Endothelial cell of umbilical vein (primary cell): ENCODE measurements at regions not wholly inside any gene's neighbourhood (a gene's known extent, or its start where the extent isn't known, plus 50 kb on each side); places are given as distances from the start of the nearest gene placed in this dataset.

Source experiments
- BruUV-seq: library from RNA; stranded (reverse); fragments of 400-500 nt; replicated peaks from 2 replicates; lab custom pipeline; 2021; lab: Mats Ljungman, UMichigan
- CTCF ChIA-PET: fragments of 300-600, 350-600 bp; sonication (Branson Sonifier 250); formaldehyde crosslinking; loops from one replicate; lab custom pipeline; 2021; ENCODE audit warnings: antibody characterized with exemption, inconsistent platforms; lab: Charles Lee
- POLR2A ChIA-PET: fragments of 300-600, 350-600 bp; sonication (Branson Sonifier 250); formaldehyde crosslinking; loops from one replicate; lab custom pipeline; 2021; ENCODE audit warnings: antibody characterized with exemption, inconsistent platforms; lab: Charles Lee
- DNase-seq: peaks from one replicate; pipeline ENCODE4 v3.0.0-alpha.2; 2011; ENCODE audit warnings: low read depth, low spot score
- FAIRE-seq: peaks from 2 replicates; lab custom pipeline; 2011; peaks lifted over from hg19 to GRCh38; lab: Jason Lieb, UNC
- H2AFZ ChIP-seq: 2 replicates; pipeline ENCODE4 v1.6.0; 2012; ENCODE audit warnings: low read depth, low read length, control low read depth, inconsistent platforms
- H3K27ac ChIP-seq: 2 replicates; pipeline ENCODE4 v1.5.1; 2011; ENCODE audit warnings: low read depth, mild to moderate bottlenecking, control low read depth, low read length, moderate library complexity; ENCODE audit not compliant: insufficient read depth
- H3K27me3 ChIP-seq, 2 experiments: 2 replicates each; pipeline versions ENCODE4 v1.6.0 to v1.6.1; 2011; ENCODE audit warnings: low read length in 2 of 2, mixed read lengths in 1 of 2; ENCODE audit not compliant: control insufficient read depth in 2 of 2, insufficient read depth in 2 of 2
- H3K36me3 ChIP-seq, 2 experiments: 2 replicates in 1 of 2; 3 replicates in 1 of 2; pipeline ENCODE4 v1.5.1; 2011; ENCODE audit warnings: low read length in 2 of 2, mild to moderate bottlenecking in 1 of 2, moderate library complexity in 1 of 2; ENCODE audit not compliant: control insufficient read depth in 2 of 2, insufficient read depth in 2 of 2; ENCODE audit errors: extremely low read depth in 1 of 2
- H3K4me1 ChIP-seq: 3 replicates; pipeline ENCODE4 v1.5.1; 2011; ENCODE audit warnings: mild to moderate bottlenecking, low read length; ENCODE audit not compliant: control insufficient read depth, insufficient read depth; ENCODE audit errors: extremely low read depth
- H3K4me2 ChIP-seq: 2 replicates; pipeline ENCODE4 v1.6.1; 2011; ENCODE audit warnings: low read length, control low read depth, mixed read lengths; ENCODE audit not compliant: insufficient read depth
- H3K4me3 ChIP-seq, 3 experiments: fragments of 200-600 bp in 1 of 3; sonication (generic), shearing (Covaris generic) in 1 of 3; replicated peaks in 1 of 3; 2 replicates each; pipeline ENCODE4 v1.5.1; 2011 to 2016; ENCODE audit warnings: control low read depth in 3 of 3, low read length in 3 of 3, mild to moderate bottlenecking in 2 of 3, inconsistent platforms in 1 of 3, low read depth in 1 of 3, moderate library complexity in 1 of 3; ENCODE audit not compliant: insufficient read depth in 1 of 3
- H3K79me2 ChIP-seq: 2 replicates; pipeline ENCODE4 v1.6.0; 2012; ENCODE audit warnings: low read length, inconsistent platforms; ENCODE audit not compliant: control insufficient read depth, insufficient read depth
- H3K9ac ChIP-seq: replicated peaks from 2 replicates; pipeline ENCODE3; 2011; ENCODE audit warnings: low read length, control low read depth; ENCODE audit not compliant: insufficient read depth; ENCODE audit errors: extremely low read depth
- H3K9me1 ChIP-seq: replicated peaks from 3 replicates; pipeline ENCODE4 v1.6.0; 2011; ENCODE audit warnings: mild to moderate bottlenecking, low read length; ENCODE audit not compliant: control insufficient read depth, insufficient read depth; ENCODE audit errors: extremely low read depth
- H3K9me3 ChIP-seq: replicated peaks from 2 replicates; pipeline ENCODE4 v1.5.1; 2012; ENCODE audit warnings: low read length, inconsistent platforms; ENCODE audit not compliant: control insufficient read depth, insufficient read depth
- H4K20me1 ChIP-seq: replicated peaks from 2 replicates; pipeline ENCODE3; 2011; ENCODE audit warnings: mild to moderate bottlenecking, low read length; ENCODE audit not compliant: control insufficient read depth, insufficient read depth; ENCODE audit errors: extremely low read depth
- EZH2 ChIP-seq: IDR thresholded peaks from 2 replicates; pipeline ENCODE4 v1.6.1; 2012; ENCODE audit warnings: borderline replicate concordance, low read depth, mild to moderate bottlenecking, moderate library complexity, low read length, inconsistent platforms; ENCODE audit not compliant: severe bottlenecking
- FOS ChIP-seq: IDR thresholded peaks from 2 replicates; pipeline ENCODE4 v1.6.1; 2011; ENCODE audit warnings: mild to moderate bottlenecking, low read length, moderate library complexity, borderline replicate concordance; ENCODE audit not compliant: insufficient read depth
- GATA2 ChIP-seq: IDR thresholded peaks from 2 replicates; pipeline ENCODE4 v1.7.0; 2011; ENCODE audit warnings: low read depth, mild to moderate bottlenecking, moderate library complexity, mixed read lengths, low read length; ENCODE audit not compliant: insufficient read length, insufficient read depth
- JUN ChIP-seq: IDR thresholded peaks from 2 replicates; pipeline ENCODE4 v1.6.1; 2011; ENCODE audit warnings: borderline replicate concordance, low read depth; ENCODE audit not compliant: insufficient read length, insufficient read depth
- MAX ChIP-seq: IDR thresholded peaks from 2 replicates; pipeline ENCODE4 v1.6.1; 2011; ENCODE audit not compliant: insufficient read depth, insufficient read length
- MYC ChIP-seq: IDR thresholded peaks from one replicate; pipeline ENCODE4 v1.6.1; 2011; ENCODE audit warnings: mild to moderate bottlenecking, low read depth, low read length
- POLR2A ChIP-seq: IDR thresholded peaks from 2 replicates; pipeline ENCODE4 v1.6.1; 2012; ENCODE audit warnings: low read depth, mild to moderate bottlenecking, control low read depth, low read length
- POLR2AphosphoS5 ChIP-seq: IDR thresholded peaks from 2 replicates; pipeline ENCODE4 v1.6.1; 2012; ENCODE audit warnings: low read depth, mild to moderate bottlenecking, control low read depth, low read length, moderate library complexity; ENCODE audit not compliant: insufficient read depth
- dilution Hi-C: fragments of 300-500 bp; cut with MboI; formaldehyde crosslinking; loops from one replicate; pipeline ENCODE4 v1.15.0; 2019; ENCODE audit warnings: low sequenced_read_pairs; ENCODE audit not compliant: extremely low pct_ligation_motif_present
- intact Hi-C: fragments of 100-400 bp; cut with micrococcal nuclease; formaldehyde crosslinking; loops from one replicate; pipeline ENCODE4 v1.10.0; 2022
- TF ChIP-seq, protein P1 (sequence below), 2 donors: IDR thresholded peaks; 1 replicate in 1 of 2; 2 replicates in 1 of 2; pipeline ENCODE4 v1.5.1; 2011; ENCODE audit warnings: low read length in 2 of 2, mild to moderate bottlenecking in 2 of 2, moderate library complexity in 2 of 2, control low read depth in 1 of 2, inconsistent platforms in 1 of 2, low read depth in 1 of 2; ENCODE audit not compliant: insufficient read depth in 1 of 2; ENCODE audit errors: extremely low read depth in 1 of 2

GRCh38 chr5:174877987-174878386 is 153.6 kb downstream of the MSX2 start:
- dilution Hi-C loops (no loop called here), intact Hi-C loops (no loop called here)
- CTCF ChIA-PET = no interaction called here
- Histone ChIP-seq H3K79me2 (no peaks in the 10 kb centered on the region), H3K4me1 (no peaks in the 10 kb centered on the region), H2AFZ (no peak overlapping the region), H3K4me3 (no peak overlapping the region), H3K4me2 (no peak overlapping the region), H3K9me1 (no peaks in the 10 kb centered on the region), H3K27me3 (no peaks in the 10 kb centered on the region), H4K20me1 (no peaks in the 10 kb centered on the region), H3K9me3 (no peaks in the 10 kb centered on the region), H3K9ac (no peak overlapping the region), H3K36me3 (no peaks in the 10 kb centered on the region), H3K27ac (no peak overlapping the region)
- no TSS peak for BruUV-seq
- no peak for DNase-seq
- no peak for TF ChIP-seq MYC
- POLR2A ChIA-PET = no interaction called here
- no peak for FAIRE-seq

DNA sequence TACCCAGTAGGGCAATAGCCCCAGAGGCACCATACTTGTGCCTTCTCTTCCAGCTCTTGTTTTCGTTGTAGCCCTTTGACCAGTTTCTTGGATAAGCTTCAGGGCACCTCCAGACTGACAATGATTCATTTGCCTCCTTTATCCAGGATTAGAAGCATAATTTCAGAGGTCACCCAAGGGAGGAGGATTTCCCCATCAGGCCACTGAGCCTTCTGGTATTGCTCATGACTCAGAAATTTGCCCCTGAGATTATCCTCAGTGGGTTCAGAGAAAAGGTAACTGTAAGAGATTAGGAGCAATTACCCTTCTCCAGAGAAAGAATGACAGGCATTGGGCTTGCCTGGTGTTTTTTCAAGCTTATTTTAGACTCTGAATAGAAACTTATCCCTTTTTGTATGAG is 147.9 kb downstream of the MSX2 start:
- dilution Hi-C loops (no loop called here), intact Hi-C loops (no loop called here)
- H3K9me1 ChIP-seq = no peaks in the 10 kb centered on the region
- no peak overlapping the region for H3K27ac ChIP-seq
- H3K4me2 ChIP-seq = no peak overlapping the region
- peaks cover 2% of the 10 kb centered on the region for H3K9me3 ChIP-seq
- no peak for FAIRE-seq
- ChIA-PET POLR2A (no interaction called here), CTCF (interaction anchor here (0.7 kb wide), 1 partner anchor 86 kb away, joined by 3 read pairs; no protein-coding TSS in a partner anchor)
- BruUV-seq = no TSS peak
- H3K79me2 ChIP-seq = no peaks in the 10 kb centered on the region
- no peak for DNase-seq
- H3K9ac ChIP-seq = no peak overlapping the region
- H3K4me3 ChIP-seq = no peak overlapping the region
- H4K20me1 ChIP-seq = no peaks in the 10 kb centered on the region
- H3K4me1 ChIP-seq = no peaks in the 10 kb centered on the region
- TF ChIP-seq EZH2 = no peak
- TF ChIP-seq MAX = no peak
- no peak for TF ChIP-seq JUN
- no peak for TF ChIP-seq MYC
- no peak for TF ChIP-seq POLR2AphosphoS5
- TF ChIP-seq, protein P1, sequence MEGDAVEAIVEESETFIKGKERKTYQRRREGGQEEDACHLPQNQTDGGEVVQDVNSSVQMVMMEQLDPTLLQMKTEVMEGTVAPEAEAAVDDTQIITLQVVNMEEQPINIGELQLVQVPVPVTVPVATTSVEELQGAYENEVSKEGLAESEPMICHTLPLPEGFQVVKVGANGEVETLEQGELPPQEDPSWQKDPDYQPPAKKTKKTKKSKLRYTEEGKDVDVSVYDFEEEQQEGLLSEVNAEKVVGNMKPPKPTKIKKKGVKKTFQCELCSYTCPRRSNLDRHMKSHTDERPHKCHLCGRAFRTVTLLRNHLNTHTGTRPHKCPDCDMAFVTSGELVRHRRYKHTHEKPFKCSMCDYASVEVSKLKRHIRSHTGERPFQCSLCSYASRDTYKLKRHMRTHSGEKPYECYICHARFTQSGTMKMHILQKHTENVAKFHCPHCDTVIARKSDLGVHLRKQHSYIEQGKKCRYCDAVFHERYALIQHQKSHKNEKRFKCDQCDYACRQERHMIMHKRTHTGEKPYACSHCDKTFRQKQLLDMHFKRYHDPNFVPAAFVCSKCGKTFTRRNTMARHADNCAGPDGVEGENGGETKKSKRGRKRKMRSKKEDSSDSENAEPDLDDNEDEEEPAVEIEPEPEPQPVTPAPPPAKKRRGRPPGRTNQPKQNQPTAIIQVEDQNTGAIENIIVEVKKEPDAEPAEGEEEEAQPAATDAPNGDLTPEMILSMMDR (IDR thresholded peaks at IDR 0.05; ENCODE audit: extremely low read depth in 1 of 2, insufficient read depth in 1 of 2, low read depth in 1 of 2, low read length in 2 of 2) = no peak
- no peak for TF ChIP-seq FOS
- no peak for TF ChIP-seq GATA2
- TF ChIP-seq POLR2A = no peak
- no peak overlapping the region for H2AFZ ChIP-seq
- no peaks in the 10 kb centered on the region for H3K36me3 ChIP-seq
- no peaks in the 10 kb centered on the region for H3K27me3 ChIP-seq
